HG02678 (cell line): ENCODE measurements at regions not wholly inside any gene's neighbourhood (a gene's known extent, or its start where the extent isn't known, plus 50 kb on each side); places are given as distances from the start of the nearest gene placed in this dataset.

Experiments
- ATAC-seq: cut with Tn5 transposase; IDR thresholded peaks from one replicate; pipeline ENCODE4 v1.9.1; 2021; ENCODE audit warnings: mild to moderate bottlenecking, moderate library complexity; ENCODE audit not compliant: unreplicated experiment

GRCh38 chr6:101286146-101286545 lies 107.4 kb upstream of the GRIK2 start:
- no peak for ATAC-seq

GRCh38 chr6:101290346-101290745 lies 103.2 kb upstream of the GRIK2 start:
- ATAC-seq: no peak

- ATAC-seq: no peak
Observed at GRCh38 chr6:101294051-101294638, 99.4 kb upstream of the GRIK2 start.

- no peak for ATAC-seq
Observed at GRCh38 chr6:101294676-101295075, 98.8 kb upstream of the GRIK2 start.

GRCh38 chr6:101296169-101296960 lies 97.1 kb upstream of the GRIK2 start:
- no peak for ATAC-seq

- no peak for ATAC-seq
Observed at GRCh38 chr6:101302593-101302992, 90.9 kb upstream of the GRIK2 start.

- no peak for ATAC-seq
Observed at GRCh38 chr6:101303495-101303894, 90.0 kb upstream of the GRIK2 start.

- ATAC-seq: no peak
Observed at GRCh38 chr6:101312652-101313051, 80.9 kb upstream of the GRIK2 start.

GRCh38 chr6:101322921-101323320 lies 70.6 kb upstream of the GRIK2 start:
- no peak for ATAC-seq

GRCh38 chr6:101326411-101326810 lies 67.1 kb upstream of the GRIK2 start:
- no peak for ATAC-seq

- no peak for ATAC-seq
Observed at GRCh38 chr6:101341926-101342325, 51.6 kb upstream of the GRIK2 start.
